Spleen (tissue), 11 donors: ENCODE measurements at regions not wholly inside any gene's neighbourhood (a gene's known extent, or its start where the extent isn't known, plus 50 kb on each side); places are given as distances from the start of the nearest gene placed in this dataset.

Source experiments
- DNase-seq: peaks from one replicate; pipeline ENCODE4 v3.0.0-alpha.2; 2020
- H3K27ac ChIP-seq, 8 donors: fragments of 200-600 bp; sonication (generic) in 7 of 8; 1 replicate in 4 of 8; 2 replicates in 4 of 8; pipeline versions ENCODE4 v1.5.0 to v1.8.0; 2016 to 2021; ENCODE audit warnings: inconsistent platforms in 4 of 8, mild to moderate bottlenecking in 4 of 8, moderate library complexity in 1 of 8
- H3K27me3 ChIP-seq, 7 donors: fragments of 200-600 bp; sonication (generic) in 6 of 7; replicated peaks in 1 of 7; 1 replicate in 4 of 7; 2 replicates in 3 of 7; pipeline versions ENCODE4 v1.5.0 to v1.8.0; 2016 to 2021; ENCODE audit warnings: inconsistent platforms in 3 of 7, mild to moderate bottlenecking in 1 of 7
- H3K36me3 ChIP-seq, 6 donors: fragments of 200-600 bp; sonication (generic) in 5 of 6; 1 replicate in 4 of 6; 2 replicates in 2 of 6; pipeline versions ENCODE4 v1.5.0 to v1.8.0; 2016 to 2021; ENCODE audit warnings: inconsistent platforms in 2 of 6
- H3K4me1 ChIP-seq, 6 donors: fragments of 200-600 bp; sonication (generic) in 5 of 6; 1 replicate in 3 of 6; 2 replicates in 3 of 6; pipeline versions ENCODE4 v1.5.0 to v1.8.0; 2016 to 2021; ENCODE audit warnings: inconsistent platforms in 3 of 6
- H3K4me3 ChIP-seq, 8 donors: fragments of 200-600 bp; sonication (generic) in 7 of 8; 1 replicate in 4 of 8; 2 replicates in 4 of 8; pipeline versions ENCODE4 v1.5.0 to v1.8.0; 2016 to 2021; ENCODE audit warnings: inconsistent platforms in 4 of 8, mild to moderate bottlenecking in 4 of 8, moderate library complexity in 2 of 8
- H3K9me3 ChIP-seq, 8 donors: fragments of 200-600 bp; sonication (generic) in 7 of 8; 1 replicate in 4 of 8; 2 replicates in 4 of 8; pipeline versions ENCODE4 v1.5.0 to v1.8.0; 2016 to 2021; ENCODE audit warnings: inconsistent platforms in 4 of 8
- CTCF ChIP-seq, 11 experiments: fragments of 200-600 bp in 7 of 11; fragments of 450-650 bp in 4 of 11; sonication (generic) in 4 of 11; IDR thresholded peaks in 8 of 11; conservative IDR thresholded peaks in 3 of 11; 1 replicate in 7 of 11; 2 replicates in 4 of 11; pipeline versions ENCODE4 v1.4.0 to v1.8.0; 2016 to 2021; ENCODE audit warnings: antibody characterized with exemption in 11 of 11, inconsistent platforms in 4 of 11, mild to moderate bottlenecking in 1 of 11
- POLR2A ChIP-seq, 3 donors: fragments of 450-650 bp; IDR thresholded peaks; one replicate each; pipeline ENCODE4 v1.5.1; 2017; ENCODE audit warnings: antibody characterized with exemption in 3 of 3, mild to moderate bottlenecking in 1 of 3
- POLR2AphosphoS5 ChIP-seq, 3 donors: sonication (generic); formaldehyde crosslinking; IDR thresholded peaks; one replicate each; pipeline ENCODE4 v1.5.1; 2017; ENCODE audit warnings: antibody characterized with exemption in 3 of 3
- WGBS, 5 donors: extraction: QIAGEN DNeasy Blood & Tissue Kit in 3 of 5; methylation state at CpG; one replicate each; pipeline versions ENCODE4 v1.1.5 to v1.1.7; 2013 to 2018; 5-methylcytosine and 5-hydroxymethylcytosine counted together
- intact Hi-C: fragments of 100-400 bp; cut with DNase I; formaldehyde crosslinking; loops from one replicate; pipeline ENCODE4 v1.15.0; 2023; ENCODE audit warnings: low total_unique reads
- donor health status: healthy with polysubstance abuse.
- donor health status: DM: no; HTN: no; CAD: no; lungs with moderate emphysema.
- donor health status: DM: no; HTN: no; CAD: no.
- donor health status: Bipolar disorder and iron deficiency.
- donor health status: healthy.
- donor health status: DM: no; HTN: no; CAD: no.
- donor health status: DM: yes; HTN: yes; CAD: no.

GRCh38 chr9:102779356-102779755 lies 215.8 kb upstream of the CYLC2 start:
- Histone ChIP-seq H3K27me3 (no peaks in the 10 kb centered on the region), H3K27ac (no peak overlapping the region), H3K36me3 (no peaks in the 10 kb centered on the region), H3K4me3 (no peak overlapping the region), H3K4me1 (no peaks in the 10 kb centered on the region), H3K9me3 (peaks cover 0 to 5% (median 0%) of the 10 kb centered on the region in 8 donors)
- intact Hi-C loops: no loop called here
- no peak for DNase-seq
- TF ChIP-seq CTCF (IDR thresholded peaks at IDR 0.05 in 8 of 11, conservative IDR thresholded peaks at IDR 0.05 in 3 of 11) (no peak), POLR2A (IDR thresholded peaks at IDR 0.05) (no peak), POLR2AphosphoS5 (IDR thresholded peaks at IDR 0.05) (no peak)

GRCh38 chr9:102778746-102779145 lies 216.4 kb upstream of the CYLC2 start:
- Histone ChIP-seq H3K27ac (no peak overlapping the region), H3K36me3 (no peaks in the 10 kb centered on the region), H3K4me1 (no peaks in the 10 kb centered on the region), H3K9me3 (peaks cover 0 to 5% (median 0%) of the 10 kb centered on the region in 8 donors), H3K4me3 (no peak overlapping the region), H3K27me3 (no peaks in the 10 kb centered on the region)
- DNase-seq: no peak
- TF ChIP-seq POLR2AphosphoS5 (IDR thresholded peaks at IDR 0.05): no peak
- TF ChIP-seq CTCF (IDR thresholded peaks at IDR 0.05 in 8 of 11, conservative IDR thresholded peaks at IDR 0.05 in 3 of 11): no peak
- no peak for TF ChIP-seq POLR2A (IDR thresholded peaks at IDR 0.05)
- intact Hi-C loops: no loop called here
- WGBS, 5 donors: 58 to 68% (median 60%) methylated on average over 4 of the region's 4 CpGs

- H3K9me3 ChIP-seq: peaks cover 0 to 4% (median 0%) of the 10 kb centered on the region in 8 donors
Observed at GRCh38 chr9:102770704-102771103, 224.4 kb upstream of the CYLC2 start.

GRCh38 chr9:102769307-102769706 lies 225.8 kb upstream of the CYLC2 start:
- H3K4me3 ChIP-seq: no peak overlapping the region
- no peaks in the 10 kb centered on the region for H3K27me3 ChIP-seq
- 69 to 81% (median 73%) methylated on average over 1 of the region's 1 CpG for WGBS, 5 donors
- no peak overlapping the region for H3K27ac ChIP-seq
- TF ChIP-seq POLR2A (IDR thresholded peaks at IDR 0.05): no peak
- no peak for DNase-seq
- no peaks in the 10 kb centered on the region for H3K36me3 ChIP-seq
- H3K9me3 ChIP-seq: peaks cover 0 to 4% (median 0%) of the 10 kb centered on the region in 8 donors
- intact Hi-C loops: no loop called here
- H3K4me1 ChIP-seq: no peaks in the 10 kb centered on the region

More at GRCh38 chr9:102770704-102771103, 224.4 kb upstream of the CYLC2 start:
- intact Hi-C loops: no loop called here
- no peak for DNase-seq
- Histone ChIP-seq H3K27ac (no peak overlapping the region), H3K27me3 (no peaks in the 10 kb centered on the region), H3K4me1 (no peaks in the 10 kb centered on the region), H3K36me3 (no peaks in the 10 kb centered on the region), H3K4me3 (no peak overlapping the region)
- no peak for TF ChIP-seq POLR2AphosphoS5 (IDR thresholded peaks at IDR 0.05)
- TF ChIP-seq POLR2A (IDR thresholded peaks at IDR 0.05): no peak
- no peak for TF ChIP-seq CTCF (IDR thresholded peaks at IDR 0.05 in 8 of 11, conservative IDR thresholded peaks at IDR 0.05 in 3 of 11)
- WGBS, 5 donors: 89 to 95% (median 94%) methylated on average over 3 of the region's 3 CpGs

GRCh38 chr9:102768002-102768401 lies 227.1 kb upstream of the CYLC2 start:
- intact Hi-C loops: no loop called here
- WGBS, 5 donors: 77 to 85% (median 82%) methylated on average over 3 of the region's 3 CpGs
- Histone ChIP-seq H3K4me1 (no peaks in the 10 kb centered on the region), H3K27me3 (no peaks in the 10 kb centered on the region), H3K4me3 (no peak overlapping the region), H3K27ac (no peak overlapping the region), H3K36me3 (no peaks in the 10 kb centered on the region), H3K9me3 (peaks cover 0 to 7% (median 0%) of the 10 kb centered on the region in 8 donors)
- TF ChIP-seq POLR2AphosphoS5 (IDR thresholded peaks at IDR 0.05) (no peak), CTCF (IDR thresholded peaks at IDR 0.05 in 8 of 11, conservative IDR thresholded peaks at IDR 0.05 in 3 of 11) (no peak), POLR2A (IDR thresholded peaks at IDR 0.05) (no peak)
- no peak for DNase-seq
